K562 (cell line): ENCODE measurements at regions not wholly inside any gene's neighbourhood (a gene's known extent, or its start where the extent isn't known, plus 50 kb on each side); places are given as distances from the start of the nearest gene placed in this dataset.

ENCODE experiments used
- ATAC-seq: fragments of 200-7000 bp; cut with Tn5 transposase; 3 replicates; pipeline ENCODE4 v1.9.1; 2020; ENCODE audit warnings: moderate library complexity
- BruUV-seq: library from RNA; stranded (reverse); fragments of 400-500 nt; replicated peaks from 2 replicates; lab custom pipeline; 2021; lab: Mats Ljungman, UMichigan
- CTCF ChIA-PET: fragments of 300-600 bp; formaldehyde crosslinking; extraction: SDS; loops from one replicate; lab custom pipeline; 2021; ENCODE audit warnings: low intra/inter-chr PET ratio; lab: Yijun Ruan, JAX
- POLR2A ChIA-PET: fragments of 300-600, 350-650 bp; sonication (Branson Sonifier 250); formaldehyde crosslinking; extraction: SDS; loops from one replicate; lab custom pipeline; 2021; ENCODE audit warnings: antibody characterized with exemption, inconsistent platforms; lab: Yijun Ruan, JAX
- DNase-seq, 4 experiments: peaks; one replicate each; pipeline versions ENCODE4 v3.0.0 to v3.0.0-alpha.2; 2011 to 2018; ENCODE audit warnings: low spot score in 3 of 4, mixed read lengths in 3 of 4; ENCODE audit errors: extremely low read depth in 1 of 4
- FAIRE-seq: peaks from 2 replicates; lab custom pipeline; 2011; peaks lifted over from hg19 to GRCh38; lab: Jason Lieb, UNC
- H2AFZ ChIP-seq: 2 replicates; pipeline ENCODE4 v1.6.0; 2011; ENCODE audit warnings: low read depth, low read length, control low read depth, inconsistent platforms
- H3K27ac ChIP-seq: fragments of 200-600 bp; 3 replicates; pipeline ENCODE4 v1.8.0; 2011; ENCODE audit warnings: low read depth, mild to moderate bottlenecking, control low read depth, inconsistent platforms, low read length, moderate library complexity, mixed read lengths; ENCODE audit errors: extremely low read depth
- H3K27me3 ChIP-seq, 2 experiments: fragments of 300-600 bp in 1 of 2; 2 replicates in 1 of 2; 3 replicates in 1 of 2; pipeline versions ENCODE4 v1.6.0 to v1.8.0; 2011; ENCODE audit warnings: inconsistent platforms in 2 of 2, low read length in 2 of 2, mild to moderate bottlenecking in 1 of 2, mixed read lengths in 1 of 2, moderate library complexity in 1 of 2; ENCODE audit not compliant: control insufficient read depth in 2 of 2, insufficient read depth in 2 of 2
- H3K36me3 ChIP-seq: fragments of 300-600 bp; 3 replicates; pipeline ENCODE4 v1.8.0; 2011; ENCODE audit warnings: mild to moderate bottlenecking, low read length, inconsistent platforms; ENCODE audit not compliant: control insufficient read depth, insufficient read depth
- H3K4me1 ChIP-seq, 2 experiments: fragments of 200-600 bp in 1 of 2; replicated peaks in 1 of 2; 2 replicates in 1 of 2; 3 replicates in 1 of 2; pipeline versions ENCODE4 v1.5.1 to v1.8.0; 2011; ENCODE audit warnings: inconsistent platforms in 2 of 2, low read length in 2 of 2, mild to moderate bottlenecking in 1 of 2, mixed read lengths in 1 of 2, moderate library complexity in 1 of 2; ENCODE audit not compliant: control insufficient read depth in 2 of 2, insufficient read depth in 2 of 2
- H3K4me2 ChIP-seq: 2 replicates; pipeline ENCODE4 v1.6.1; 2011; ENCODE audit warnings: low read length, control low read depth, inconsistent platforms, mixed read lengths; ENCODE audit not compliant: insufficient read depth
- H3K4me3 ChIP-seq: fragments of 200-600 bp; sonication (generic), shearing (Covaris generic); 2 replicates; pipeline ENCODE4 v1.5.1; 2016; ENCODE audit warnings: control low read depth, inconsistent platforms
- H3K79me2 ChIP-seq: fragments of 200-600 bp; 3 replicates; pipeline ENCODE4 v1.8.0; 2011; ENCODE audit warnings: low read length, inconsistent platforms; ENCODE audit not compliant: control insufficient read depth, insufficient read depth
- H3K9ac ChIP-seq, 2 experiments: 2 replicates each; pipeline versions ENCODE4 v1.6.0 to v1.6.1; 2011; ENCODE audit warnings: low read depth in 2 of 2, low read length in 2 of 2, control low read depth in 1 of 2, inconsistent platforms in 1 of 2, mild to moderate bottlenecking in 1 of 2, mixed read lengths in 1 of 2; ENCODE audit not compliant: insufficient read depth in 1 of 2
- H3K9me1 ChIP-seq: one replicate; pipeline ENCODE4 v1.6.0; 2011; ENCODE audit warnings: inconsistent platforms, mild to moderate bottlenecking, low read length, moderate library complexity; ENCODE audit not compliant: control insufficient read depth, insufficient read depth
- H3K9me3 ChIP-seq: replicated peaks from 2 replicates; pipeline ENCODE4 v1.5.1; 2011; ENCODE audit warnings: low read depth, low read length, inconsistent platforms; ENCODE audit not compliant: control insufficient read depth, insufficient read depth
- H4K20me1 ChIP-seq: replicated peaks from 2 replicates; pipeline ENCODE4 v1.6.1; 2011; ENCODE audit warnings: low read length, inconsistent platforms, mixed read lengths; ENCODE audit not compliant: control insufficient read depth, insufficient read depth
- CHD4 ChIP-seq: fragments of 200-600 bp; sonication (generic); IDR thresholded peaks from 3 replicates; pipeline ENCODE4 v1.6.1; 2012; ENCODE audit warnings: low read depth, mild to moderate bottlenecking, mixed read lengths, low read length, inconsistent platforms; ENCODE audit not compliant: insufficient read depth, insufficient replicate concordance, poor library complexity, severe bottlenecking
- KLF13 ChIP-seq: fragments of 450-650 bp; IDR thresholded peaks from 2 replicates; pipeline ENCODE4 v1.6.1; 2016; ENCODE audit warnings: missing genetic modification characterization, low read depth, mild to moderate bottlenecking, missing compliant biosample characterization, moderate library complexity, borderline replicate concordance
- LCOR ChIP-seq: sonication (generic); formaldehyde crosslinking; IDR thresholded peaks from 2 replicates; pipeline ENCODE4 v1.8.0; 2022; ENCODE audit warnings: mild to moderate bottlenecking, missing genetic modification reagents
- LEF1 ChIP-seq: fragments of 450-650 bp; IDR thresholded peaks from 2 replicates; pipeline ENCODE4 v1.6.1; 2016; ENCODE audit warnings: mild to moderate bottlenecking
- MXI1 ChIP-seq: IDR thresholded peaks from 2 replicates; pipeline ENCODE4 v1.6.1; 2011; ENCODE audit warnings: low read depth, mild to moderate bottlenecking, improper control_type of control experiment, low read length
- NUFIP1 ChIP-seq: fragments of 450-650 bp; IDR thresholded peaks from 2 replicates; pipeline ENCODE4 v1.6.1; 2018; ENCODE audit not compliant: partially characterized antibody
- WGBS: fragments of 100-300 bp; shearing (Covaris generic); methylation state at CpG from one replicate; pipeline ENCODE4 v1.1.6; 2016; ENCODE audit warnings: low coverage, mixed read lengths; ENCODE audit not compliant: insufficient coverage; ENCODE audit errors: missing lambda C conversion rate; 5-methylcytosine and 5-hydroxymethylcytosine counted together
- in situ Hi-C: fragments of 300-500 bp; cut with MboI; formaldehyde crosslinking; loops from 4 replicates; pipeline ENCODE4 v1.15.0; 2018; ENCODE audit warnings: inconsistent platforms, mixed read lengths
- intact Hi-C: fragments of 100-400 bp; cut with micrococcal nuclease; formaldehyde crosslinking; loops from 2 replicates; pipeline ENCODE4 v1.14.2; 2022
- TF ChIP-seq, protein P1 (sequence below), 2 experiments: IDR thresholded peaks; 2 replicates each; pipeline ENCODE4 v1.6.1; 2011; ENCODE audit warnings: borderline replicate concordance in 1 of 2, control low read depth in 1 of 2, low read depth in 1 of 2, low read length in 1 of 2, mild to moderate bottlenecking in 1 of 2, mixed read lengths in 1 of 2, moderate library complexity in 1 of 2; ENCODE audit not compliant: insufficient read depth in 1 of 2, insufficient read length in 1 of 2, poor library complexity in 1 of 2, severe bottlenecking in 1 of 2; ENCODE audit errors: extremely low read depth in 1 of 2
- TF ChIP-seq, protein P2 (sequence below): sonication (generic); formaldehyde crosslinking; IDR thresholded peaks from 2 replicates; pipeline ENCODE4 v1.8.0; 2022; ENCODE audit warnings: mild to moderate bottlenecking, missing genetic modification reagents

DNA sequence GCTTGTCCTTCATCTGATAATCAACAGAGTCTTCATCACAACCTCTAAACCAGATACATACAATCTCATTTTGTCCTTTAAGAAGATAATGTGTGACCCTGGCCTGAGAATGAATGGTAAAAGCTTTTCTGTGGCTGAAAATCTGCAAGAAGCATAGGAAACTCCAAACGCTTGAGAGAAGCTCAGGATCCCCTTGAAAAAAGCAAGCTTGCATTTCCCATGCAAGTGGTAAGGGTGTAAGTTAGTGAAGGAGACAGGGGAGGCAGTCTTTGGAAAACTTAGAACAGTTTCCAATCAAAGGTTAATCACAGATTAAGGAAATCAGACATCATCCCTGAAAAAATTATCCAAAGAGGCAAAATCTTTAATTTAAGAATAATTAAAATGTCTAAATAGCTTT lies 413.6 kb upstream of the SALL3 start:
- TF ChIP-seq MXI1, result no peak
- no peak for TF ChIP-seq LEF1
- TF ChIP-seq NUFIP1, result no peak
- TF ChIP-seq, protein P1, sequence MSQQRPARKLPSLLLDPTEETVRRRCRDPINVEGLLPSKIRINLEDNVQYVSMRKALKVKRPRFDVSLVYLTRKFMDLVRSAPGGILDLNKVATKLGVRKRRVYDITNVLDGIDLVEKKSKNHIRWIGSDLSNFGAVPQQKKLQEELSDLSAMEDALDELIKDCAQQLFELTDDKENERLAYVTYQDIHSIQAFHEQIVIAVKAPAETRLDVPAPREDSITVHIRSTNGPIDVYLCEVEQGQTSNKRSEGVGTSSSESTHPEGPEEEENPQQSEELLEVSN (IDR thresholded peaks at IDR 0.05; ENCODE audit: borderline replicate concordance in 1 of 2, extremely low read depth in 1 of 2, insufficient read depth in 1 of 2, insufficient read length in 1 of 2, low read depth in 1 of 2, low read length in 1 of 2, poor library complexity in 1 of 2, severe bottlenecking in 1 of 2), result no peak
- TF ChIP-seq KLF13, result no peak
- TF ChIP-seq, protein P2, sequence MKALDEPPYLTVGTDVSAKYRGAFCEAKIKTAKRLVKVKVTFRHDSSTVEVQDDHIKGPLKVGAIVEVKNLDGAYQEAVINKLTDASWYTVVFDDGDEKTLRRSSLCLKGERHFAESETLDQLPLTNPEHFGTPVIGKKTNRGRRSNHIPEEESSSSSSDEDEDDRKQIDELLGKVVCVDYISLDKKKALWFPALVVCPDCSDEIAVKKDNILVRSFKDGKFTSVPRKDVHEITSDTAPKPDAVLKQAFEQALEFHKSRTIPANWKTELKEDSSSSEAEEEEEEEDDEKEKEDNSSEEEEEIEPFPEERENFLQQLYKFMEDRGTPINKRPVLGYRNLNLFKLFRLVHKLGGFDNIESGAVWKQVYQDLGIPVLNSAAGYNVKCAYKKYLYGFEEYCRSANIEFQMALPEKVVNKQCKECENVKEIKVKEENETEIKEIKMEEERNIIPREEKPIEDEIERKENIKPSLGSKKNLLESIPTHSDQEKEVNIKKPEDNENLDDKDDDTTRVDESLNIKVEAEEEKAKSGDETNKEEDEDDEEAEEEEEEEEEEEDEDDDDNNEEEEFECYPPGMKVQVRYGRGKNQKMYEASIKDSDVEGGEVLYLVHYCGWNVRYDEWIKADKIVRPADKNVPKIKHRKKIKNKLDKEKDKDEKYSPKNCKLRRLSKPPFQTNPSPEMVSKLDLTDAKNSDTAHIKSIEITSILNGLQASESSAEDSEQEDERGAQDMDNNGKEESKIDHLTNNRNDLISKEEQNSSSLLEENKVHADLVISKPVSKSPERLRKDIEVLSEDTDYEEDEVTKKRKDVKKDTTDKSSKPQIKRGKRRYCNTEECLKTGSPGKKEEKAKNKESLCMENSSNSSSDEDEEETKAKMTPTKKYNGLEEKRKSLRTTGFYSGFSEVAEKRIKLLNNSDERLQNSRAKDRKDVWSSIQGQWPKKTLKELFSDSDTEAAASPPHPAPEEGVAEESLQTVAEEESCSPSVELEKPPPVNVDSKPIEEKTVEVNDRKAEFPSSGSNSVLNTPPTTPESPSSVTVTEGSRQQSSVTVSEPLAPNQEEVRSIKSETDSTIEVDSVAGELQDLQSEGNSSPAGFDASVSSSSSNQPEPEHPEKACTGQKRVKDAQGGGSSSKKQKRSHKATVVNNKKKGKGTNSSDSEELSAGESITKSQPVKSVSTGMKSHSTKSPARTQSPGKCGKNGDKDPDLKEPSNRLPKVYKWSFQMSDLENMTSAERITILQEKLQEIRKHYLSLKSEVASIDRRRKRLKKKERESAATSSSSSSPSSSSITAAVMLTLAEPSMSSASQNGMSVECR (CRISPR knock-in tag), result no peak
- TF ChIP-seq CHD4, result no peak
- TF ChIP-seq LCOR (CRISPR knock-in tag), result no peak
- DNase-seq (no peak), ATAC-seq (no peak), FAIRE-seq (no peak)
- Histone ChIP-seq H3K27ac (no peak overlapping the region), H3K27me3 (peaks cover 0 to 14% of the 10 kb centered on the region in 2 experiments; a peak in 2 of 5 replicates), H3K79me2 (no peaks in the 10 kb centered on the region), H3K4me1 (no peaks in the 10 kb centered on the region), H2AFZ (no peak overlapping the region), H3K9me3 (no peaks in the 10 kb centered on the region), H3K36me3 (no peaks in the 10 kb centered on the region), H3K4me2 (no peak overlapping the region), H3K9me1 (no peaks in the 10 kb centered on the region), H3K4me3 (no peak overlapping the region), H4K20me1 (no peaks in the 10 kb centered on the region), H3K9ac (no peak overlapping the region)
- no TSS peak for BruUV-seq
- WGBS, result 0% methylated on average over 1 of the region's 1 CpG
- POLR2A ChIA-PET, result no interaction called here
- intact Hi-C loops (no loop called here), in situ Hi-C loops (no loop called here)
- CTCF ChIA-PET, result no interaction called here
